ENCODE measurements at regions not wholly inside any gene's neighbourhood (a gene's known extent, or its start where the extent isn't known, plus 50 kb on each side); places are given as distances from the start of the nearest gene placed in this dataset.

DNA sequence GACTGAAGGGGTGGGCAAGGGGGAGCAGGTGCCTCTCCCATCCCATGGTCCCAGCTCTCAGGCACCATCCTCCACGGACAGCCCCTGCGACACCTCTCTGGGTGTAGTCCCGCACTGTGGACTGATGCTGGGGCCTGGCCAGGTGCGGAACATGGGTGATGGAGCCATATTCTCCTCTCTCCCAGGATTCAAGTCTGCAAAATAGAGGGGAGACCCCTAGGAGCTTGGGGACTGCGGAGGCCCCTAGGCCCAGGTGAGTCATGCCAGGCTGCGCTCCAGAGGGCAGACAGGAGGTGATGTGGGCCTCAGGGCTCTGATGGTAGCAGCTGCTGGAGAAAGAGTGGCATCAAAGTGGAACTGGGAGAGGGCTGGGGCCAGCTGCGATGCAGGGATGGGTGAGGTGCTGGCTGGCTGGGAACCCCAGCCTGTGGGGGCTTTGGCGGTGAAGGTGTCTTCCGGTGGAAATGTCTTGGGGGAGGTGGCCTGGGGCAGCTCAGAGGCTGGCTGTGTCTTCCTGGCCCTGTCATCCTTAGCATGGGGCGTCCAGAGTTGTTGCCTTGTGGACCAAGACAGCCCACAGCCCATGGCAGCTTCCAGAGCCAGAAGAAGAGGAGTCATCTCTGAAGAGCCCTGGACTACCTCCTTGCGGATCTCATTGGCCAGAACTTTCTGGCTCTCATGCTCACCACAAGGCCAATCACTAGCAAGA, 149.1 kb downstream of the KIF26A start:
- H3K4me3 ChIP-seq (ENCODE audit: low read depth, low read length): no peak overlapping the region
- DNase-seq (ENCODE audit: low read depth): no peak
- TF ChIP-seq CTCF (IDR thresholded peaks at IDR 0.05; ENCODE audit: control insufficient read depth, extremely low read depth, insufficient read depth): no peak

- no peak for TF ChIP-seq CTCF (IDR thresholded peaks at IDR 0.05; ENCODE audit: control insufficient read depth, extremely low read depth, insufficient read depth)
- DNase-seq (ENCODE audit: low read depth): no peak
- no peak overlapping the region for H3K4me3 ChIP-seq (ENCODE audit: low read depth, low read length)
Observed at GRCh38 chr14:104288272-104288671, 149.9 kb downstream of the KIF26A start.

- TF ChIP-seq CTCF (IDR thresholded peaks at IDR 0.05; ENCODE audit: control insufficient read depth, extremely low read depth, insufficient read depth): no peak
Observed at GRCh38 chr14:104289507-104289906, 151.1 kb downstream of the KIF26A start.

GRCh38 chr14:104290058-104290667, 151.8 kb downstream of the KIF26A start:
- no peak overlapping the region for H3K4me3 ChIP-seq (ENCODE audit: low read depth, low read length)
- TF ChIP-seq CTCF (IDR thresholded peaks at IDR 0.05; ENCODE audit: control insufficient read depth, extremely low read depth, insufficient read depth): no peak

More at GRCh38 chr14:104289507-104289906, 151.1 kb downstream of the KIF26A start:
- H3K4me3 ChIP-seq (ENCODE audit: low read depth, low read length): no peak overlapping the region
- DNase-seq (ENCODE audit: low read depth): no peak

GRCh38 chr14:104290756-104291122, 152.4 kb downstream of the KIF26A start:
- DNase-seq (ENCODE audit: low read depth): no peak
- H3K4me3 ChIP-seq (ENCODE audit: low read depth, low read length): no peak overlapping the region
- TF ChIP-seq CTCF (IDR thresholded peaks at IDR 0.05; ENCODE audit: control insufficient read depth, extremely low read depth, insufficient read depth): no peak

More at GRCh38 chr14:104290058-104290667, 151.8 kb downstream of the KIF26A start:
- no peak for DNase-seq (ENCODE audit: low read depth)

- no peak for TF ChIP-seq CTCF (IDR thresholded peaks at IDR 0.05; ENCODE audit: control insufficient read depth, extremely low read depth, insufficient read depth)
- no peak for DNase-seq (ENCODE audit: low read depth)
- no peak overlapping the region for H3K4me3 ChIP-seq (ENCODE audit: low read depth, low read length)
Observed at GRCh38 chr14:104291123-104292000, 153.0 kb downstream of the KIF26A start.

Measured in LNCaP clone FGC (cell line).